GM19023 (cell line): ENCODE measurements at regions not wholly inside any gene's neighbourhood (a gene's known extent, or its start where the extent isn't known, plus 50 kb on each side); places are given as distances from the start of the nearest gene placed in this dataset.
"Not testable (repeated sequence)": the region's sequence is repeated elsewhere in the genome, so short reads cannot be mapped to it uniquely, and the experiment has no call there.

Experiments
- ATAC-seq: cut with Tn5 transposase; IDR thresholded peaks from one replicate; pipeline ENCODE4 v1.9.1; 2021; ENCODE audit warnings: mild to moderate bottlenecking, moderate library complexity; ENCODE audit not compliant: unreplicated experiment

- no peak for ATAC-seq
These were observed 238.2 kb upstream of the GRM7 start for GRCh38 chr3:6622712-6623111.

- no peak for ATAC-seq
These were observed 229.5 kb upstream of the GRM7 start for GRCh38 chr3:6631376-6631775.

GRCh38 chr3:6640907-6641306 is 220.0 kb upstream of the GRM7 start:
- ATAC-seq = no peak

- ATAC-seq = peak; percentile 60
These were observed 216.6 kb upstream of the GRM7 start for GRCh38 chr3:6644070-6644929.

GRCh38 chr3:6654670-6655069 is 206.2 kb upstream of the GRM7 start:
- ATAC-seq = no peak

GRCh38 chr3:6655275-6655674 is 205.6 kb upstream of the GRM7 start:
- no peak for ATAC-seq

DNA sequence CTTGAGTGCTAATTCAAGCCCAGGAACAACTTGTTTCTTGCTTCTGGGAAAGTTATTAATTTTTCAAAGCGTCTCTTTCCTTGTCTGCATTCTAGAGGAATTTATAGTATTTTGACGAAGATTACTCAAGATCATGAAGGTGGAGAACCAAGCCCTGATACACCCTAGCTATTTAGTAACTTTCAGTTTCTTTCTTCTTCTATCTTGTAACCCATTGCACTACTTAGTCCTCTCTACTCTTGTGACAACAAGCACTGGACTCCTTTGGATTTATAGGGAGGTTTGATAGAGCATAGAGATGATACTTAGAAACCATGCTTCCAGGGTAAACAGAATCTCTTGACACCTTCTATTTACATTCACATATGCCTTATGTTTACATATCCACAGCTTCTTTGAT is 203.3 kb upstream of the GRM7 start:
- no peak for ATAC-seq

GRCh38 chr3:6667354-6667753 is 193.6 kb upstream of the GRM7 start:
- ATAC-seq = no peak

GRCh38 chr3:6671363-6671762 is 189.6 kb upstream of the GRM7 start:
- no peak for ATAC-seq

- ATAC-seq = peak; percentile 38
These were observed 181.4 kb upstream of the GRM7 start for GRCh38 chr3:6679510-6679909.

DNA sequence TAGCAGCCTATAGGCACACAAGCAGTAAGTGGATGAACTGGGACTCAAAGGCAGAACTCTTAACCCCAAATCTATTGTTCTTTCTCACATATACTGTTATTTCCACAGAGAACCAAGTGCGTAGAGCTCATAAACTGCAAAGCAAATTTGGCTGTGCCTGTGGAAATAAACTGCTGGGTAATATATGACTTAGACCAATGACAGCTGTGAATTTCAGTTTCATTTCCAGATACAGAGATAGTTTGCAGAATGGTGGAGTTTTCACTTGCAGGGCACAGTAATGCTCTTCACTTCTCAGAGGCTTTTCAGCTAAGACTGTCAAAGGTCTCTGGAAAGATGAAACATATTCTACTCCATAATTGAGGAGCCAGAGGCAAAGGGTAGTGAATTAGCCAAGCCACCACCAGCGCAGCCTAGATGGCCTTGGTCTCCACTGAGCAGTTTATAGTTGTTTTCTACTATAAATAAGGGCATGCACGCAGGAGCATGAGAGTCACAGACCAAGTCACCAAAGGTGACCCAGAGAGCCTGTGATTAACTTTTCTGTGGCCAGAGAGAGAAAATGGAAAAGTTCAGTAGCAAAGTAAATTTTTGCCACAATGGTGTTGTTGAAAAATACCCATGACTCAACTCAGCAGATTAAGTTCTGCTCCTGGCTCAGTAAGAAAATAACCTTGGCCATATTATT is 180.7 kb upstream of the GRM7 start:
- peak; percentile 90 for ATAC-seq

GRCh38 chr3:6697285-6697684 is 163.6 kb upstream of the GRM7 start:
- no peak for ATAC-seq

- no peak for ATAC-seq
These were observed 163.2 kb upstream of the GRM7 start for GRCh38 chr3:6697722-6698121.

DNA sequence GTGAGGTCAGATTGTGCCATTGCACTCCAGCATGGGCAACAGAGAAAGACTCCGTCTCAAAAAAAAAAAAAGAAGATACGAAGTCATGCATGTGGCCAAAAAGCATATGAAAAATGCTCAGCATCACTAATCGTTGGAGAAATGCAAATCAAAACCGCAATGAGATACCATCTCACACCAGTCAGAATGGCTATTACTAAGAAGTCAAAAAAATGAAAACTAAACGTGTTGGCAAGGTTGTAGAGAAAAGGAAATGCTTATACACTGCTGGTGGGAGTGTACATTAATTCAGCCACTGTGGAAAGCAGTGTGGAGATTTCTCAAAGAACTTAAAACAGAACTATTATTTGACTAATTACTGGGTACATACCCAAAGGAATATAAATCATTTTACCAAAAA is 156.1 kb upstream of the GRM7 start:
- not testable (repeated sequence) for ATAC-seq

GRCh38 chr3:6706777-6707176 is 154.1 kb upstream of the GRM7 start:
- no peak for ATAC-seq

- no peak for ATAC-seq
These were observed 151.7 kb upstream of the GRM7 start for GRCh38 chr3:6709178-6709577.

DNA sequence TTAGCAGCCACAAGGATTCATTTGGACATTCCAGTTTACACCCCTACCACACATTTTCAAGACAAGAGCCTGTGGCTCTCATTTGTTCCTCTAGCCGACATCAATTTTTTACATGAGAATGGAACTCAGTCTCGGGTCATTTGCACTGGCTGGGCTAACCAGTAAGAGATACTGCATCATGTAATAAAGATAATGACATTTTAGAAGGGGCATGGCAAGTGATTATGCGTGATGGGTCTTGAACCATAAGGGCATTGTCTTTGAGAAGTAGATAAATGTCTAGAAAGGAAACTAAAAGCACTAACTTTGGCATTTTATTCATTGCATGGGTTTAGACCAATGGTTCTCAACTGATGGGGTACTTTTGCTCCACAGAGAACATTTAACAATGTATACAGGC is 146.0 kb upstream of the GRM7 start:
- no peak for ATAC-seq

DNA sequence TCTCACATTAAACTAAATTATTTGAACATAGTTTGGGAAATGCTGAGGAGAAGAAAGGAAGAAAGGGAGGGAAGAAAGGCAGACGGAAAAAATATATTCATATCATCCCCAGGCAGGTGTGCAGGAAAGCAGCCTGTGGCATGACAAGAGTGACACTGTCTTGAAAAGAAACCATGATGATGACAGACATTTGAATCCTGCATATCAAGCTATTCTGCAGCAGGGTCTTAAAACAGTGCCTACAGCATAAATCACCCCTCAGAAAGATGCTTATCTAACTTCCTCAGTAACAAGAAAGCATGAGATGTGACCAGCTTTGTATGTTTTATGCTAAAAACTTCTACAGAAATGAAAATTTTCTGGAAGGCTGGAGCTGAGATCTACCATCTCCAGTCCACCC is 144.5 kb upstream of the GRM7 start:
- ATAC-seq = no peak

DNA sequence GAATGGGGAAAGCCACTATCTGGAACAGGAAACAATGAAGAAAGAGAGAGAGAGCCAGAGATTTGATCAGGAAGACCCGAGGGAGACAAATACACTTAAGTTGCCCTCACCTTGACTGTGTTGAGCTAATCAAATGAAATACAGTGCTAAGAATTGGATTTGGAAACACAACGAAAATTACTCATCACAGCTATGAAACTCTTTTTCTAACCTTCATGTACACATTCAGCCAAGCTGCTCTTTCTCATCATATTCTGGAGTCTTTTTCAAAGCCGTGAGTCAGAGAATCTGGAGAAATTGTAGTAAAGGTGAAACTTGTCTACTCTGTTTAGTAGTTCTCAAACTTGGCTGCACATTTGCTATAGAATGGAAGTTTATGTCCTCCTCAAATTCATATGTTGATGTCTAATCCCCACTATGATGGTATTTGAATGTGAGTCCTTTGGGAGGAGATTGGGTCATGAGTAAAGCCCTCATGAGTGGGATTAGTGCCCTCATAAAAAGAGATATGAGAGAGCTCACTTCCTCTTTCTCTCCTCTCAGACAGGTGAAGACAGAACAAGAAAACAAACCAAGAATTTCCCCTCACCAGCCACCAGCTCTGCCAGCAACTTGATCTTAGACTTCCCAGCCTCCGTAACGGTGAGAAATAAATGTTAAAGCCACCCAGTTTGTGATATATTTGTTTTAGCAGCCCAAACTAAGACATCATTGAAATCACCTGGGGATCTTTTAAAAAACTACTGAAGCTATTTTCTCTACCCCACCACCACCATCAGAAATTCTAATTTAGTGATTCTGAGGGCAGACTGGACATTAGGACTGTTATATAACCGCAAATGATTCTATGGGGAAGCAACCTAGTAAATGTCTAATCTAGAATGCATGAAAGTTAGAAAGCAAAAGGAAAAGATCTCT is 143.6 kb upstream of the GRM7 start:
- ATAC-seq = peak; percentile 93

DNA sequence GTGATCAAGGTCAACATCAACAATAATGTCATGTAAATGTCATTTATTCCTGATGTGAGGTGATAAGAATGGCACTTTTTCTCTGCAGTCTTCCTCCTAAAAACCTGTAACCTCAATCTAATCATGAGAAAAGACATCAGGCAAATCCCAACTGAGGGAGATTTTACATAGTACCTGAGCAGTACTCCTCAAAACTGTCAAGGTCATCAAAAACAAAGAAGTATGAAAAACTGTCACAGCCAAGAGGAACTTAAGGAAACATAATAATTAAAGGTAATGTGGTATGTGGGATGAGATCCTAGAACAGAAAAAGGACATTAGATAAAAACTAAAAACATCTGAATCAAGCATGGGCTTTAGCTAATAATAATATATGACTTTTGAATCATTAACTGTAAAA is 140.9 kb upstream of the GRM7 start:
- no peak for ATAC-seq

DNA sequence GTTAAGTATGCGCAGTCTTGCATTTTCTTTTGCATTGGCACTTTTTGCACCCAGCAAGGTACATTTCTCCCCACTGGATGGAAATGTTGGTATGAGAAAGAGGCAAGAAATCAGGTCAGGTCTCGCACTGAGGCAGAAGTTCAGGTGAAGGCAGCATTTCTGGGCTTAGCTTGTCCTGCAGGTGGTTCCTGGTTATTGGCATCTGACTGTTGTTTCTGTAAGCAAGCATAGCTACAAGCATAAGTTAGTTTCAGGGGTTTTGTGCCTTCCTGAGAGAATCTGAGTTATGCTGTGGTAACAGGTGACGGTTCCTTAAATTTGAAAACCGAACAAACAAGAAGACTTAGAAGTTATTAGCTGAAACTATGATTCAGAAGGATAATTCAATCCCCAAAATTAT is 139.4 kb upstream of the GRM7 start:
- no peak for ATAC-seq
